Suprapubic skin (tissue), 4 donors: ENCODE measurements at regions not wholly inside any gene's neighbourhood (a gene's known extent, or its start where the extent isn't known, plus 50 kb on each side); places are given as distances from the start of the nearest gene placed in this dataset.

ENCODE experiments used
- POLR2A ChIP-seq, 2 donors: fragments of 450-650 bp; IDR thresholded peaks; one replicate each; pipeline ENCODE4 v1.6.1; 2017; ENCODE audit warnings: antibody characterized with exemption in 2 of 2, mild to moderate bottlenecking in 2 of 2, moderate library complexity in 2 of 2
- POLR2AphosphoS5 ChIP-seq, 3 donors: sonication (generic); formaldehyde crosslinking; IDR thresholded peaks; one replicate each; pipeline ENCODE4 v1.6.1; 2017; ENCODE audit warnings: antibody characterized with exemption in 3 of 3
- TF ChIP-seq, protein P1 (sequence below), 2 donors: fragments of 200-600 bp in 1 of 2; fragments of 450-650 bp in 1 of 2; sonication (generic) in 1 of 2; IDR thresholded peaks; one replicate each; pipeline ENCODE4 v1.5.1; 2016 to 2019; ENCODE audit warnings: antibody characterized with exemption in 2 of 2, mild to moderate bottlenecking in 1 of 2, moderate library complexity in 1 of 2

GRCh38 chr3:28050120-28050519, 191.3 kb upstream of the CMC1 start:
- TF ChIP-seq, protein P1, sequence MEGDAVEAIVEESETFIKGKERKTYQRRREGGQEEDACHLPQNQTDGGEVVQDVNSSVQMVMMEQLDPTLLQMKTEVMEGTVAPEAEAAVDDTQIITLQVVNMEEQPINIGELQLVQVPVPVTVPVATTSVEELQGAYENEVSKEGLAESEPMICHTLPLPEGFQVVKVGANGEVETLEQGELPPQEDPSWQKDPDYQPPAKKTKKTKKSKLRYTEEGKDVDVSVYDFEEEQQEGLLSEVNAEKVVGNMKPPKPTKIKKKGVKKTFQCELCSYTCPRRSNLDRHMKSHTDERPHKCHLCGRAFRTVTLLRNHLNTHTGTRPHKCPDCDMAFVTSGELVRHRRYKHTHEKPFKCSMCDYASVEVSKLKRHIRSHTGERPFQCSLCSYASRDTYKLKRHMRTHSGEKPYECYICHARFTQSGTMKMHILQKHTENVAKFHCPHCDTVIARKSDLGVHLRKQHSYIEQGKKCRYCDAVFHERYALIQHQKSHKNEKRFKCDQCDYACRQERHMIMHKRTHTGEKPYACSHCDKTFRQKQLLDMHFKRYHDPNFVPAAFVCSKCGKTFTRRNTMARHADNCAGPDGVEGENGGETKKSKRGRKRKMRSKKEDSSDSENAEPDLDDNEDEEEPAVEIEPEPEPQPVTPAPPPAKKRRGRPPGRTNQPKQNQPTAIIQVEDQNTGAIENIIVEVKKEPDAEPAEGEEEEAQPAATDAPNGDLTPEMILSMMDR (IDR thresholded peaks at IDR 0.05) = no peak
- no peak for TF ChIP-seq POLR2A (IDR thresholded peaks at IDR 0.05)
- no peak for TF ChIP-seq POLR2AphosphoS5 (IDR thresholded peaks at IDR 0.05)
